ENCODE measurements at regions not wholly inside any gene's neighbourhood (a gene's known extent, or its start where the extent isn't known, plus 50 kb on each side); places are given as distances from the start of the nearest gene placed in this dataset.

- TF ChIP-seq CEBPB (IDR thresholded peaks at IDR 0.05) (no peak), USF1 (IDR thresholded peaks at IDR 0.05) (no peak), YY1 (IDR thresholded peaks at IDR 0.05; ENCODE audit: low read depth) (no peak), REST (IDR thresholded peaks at IDR 0.05; ENCODE audit: low read depth) (no peak), TAF1 (IDR thresholded peaks at IDR 0.05; ENCODE audit: low read depth) (no peak), EP300 (IDR thresholded peaks at IDR 0.05; ENCODE audit: borderline replicate concordance) (no peak)
These were observed 855.6 kb downstream of the EFNB2 start for GRCh38 chr13:105679838-105680237.
